ENCODE measurements at regions not wholly inside any gene's neighbourhood (a gene's known extent, or its start where the extent isn't known, plus 50 kb on each side); places are given as distances from the start of the nearest gene placed in this dataset.

- DNase-seq (ENCODE audit: low read depth in 1 of 2, low spot score in 1 of 2) = no peak
Measured at GRCh38 chrX:155694649-155695048, 81.9 kb upstream of the TMLHE start.

GRCh38 chrX:155682834-155683233 lies 70.1 kb upstream of the TMLHE start:
- DNase-seq (ENCODE audit: low read depth in 1 of 2, low spot score in 1 of 2) = no peak

GRCh38 chrX:155679715-155680114 lies 67.0 kb upstream of the TMLHE start:
- DNase-seq (ENCODE audit: low read depth in 1 of 2, low spot score in 1 of 2) = no peak

GRCh38 chrX:155673338-155673737 lies 60.6 kb upstream of the TMLHE start:
- no peak for DNase-seq (ENCODE audit: low read depth in 1 of 2, low spot score in 1 of 2)

GRCh38 chrX:155666741-155667140 lies 54.0 kb upstream of the TMLHE start:
- DNase-seq (ENCODE audit: low read depth in 1 of 2, low spot score in 1 of 2) = no peak
